Brain microvascular endothelial cell (primary cell): ENCODE measurements at regions not wholly inside any gene's neighbourhood (a gene's known extent, or its start where the extent isn't known, plus 50 kb on each side); places are given as distances from the start of the nearest gene placed in this dataset.

ENCODE experiments used
- DNase-seq: peaks from one replicate; pipeline ENCODE4 v3.0.0-alpha.2; 2020
- H3K27ac ChIP-seq: fragments of 250-450 bp; sonication (Bioruptor Pico); 2 replicates; pipeline ENCODE4 v1.5.1; 2020; ENCODE audit warnings: mild to moderate bottlenecking, moderate library complexity
- H3K27me3 ChIP-seq: fragments of 250-450 bp; sonication (Bioruptor Pico); replicated peaks from 2 replicates; pipeline ENCODE4 v1.5.1; 2020; ENCODE audit warnings: mild to moderate bottlenecking
- H3K36me3 ChIP-seq: fragments of 250-450 bp; sonication (Bioruptor Pico); replicated peaks from 2 replicates; pipeline ENCODE4 v1.5.1; 2020; ENCODE audit warnings: mild to moderate bottlenecking
- H3K4me3 ChIP-seq: 2 replicates; pipeline ENCODE4 v1.5.1; 2011; ENCODE audit warnings: low read depth, mild to moderate bottlenecking, control low read depth, low read length, moderate library complexity
- CTCF ChIP-seq: IDR thresholded peaks from 2 replicates; pipeline ENCODE4 v1.5.1; 2011; ENCODE audit warnings: low read depth, mild to moderate bottlenecking, moderate library complexity, low read length, control low read depth, inconsistent platforms; ENCODE audit errors: missing control alignments
- in situ Hi-C: cut with HindIII; loops from 2 replicates; pipeline ENCODE4 v1.10.0; 2017; ENCODE audit warnings: low sequenced_read_pairs, low pct_ligation_motif_present

- Histone ChIP-seq H3K27me3 (no peaks in the 10 kb centered on the region), H3K4me3 (no peak overlapping the region), H3K36me3 (no peaks in the 10 kb centered on the region), H3K27ac (no peak overlapping the region)
- no peak for TF ChIP-seq CTCF
- DNase-seq: no peak
- in situ Hi-C loops: no loop called here
Measured at GRCh38 chr4:166363198-166363597, 490.2 kb downstream of the TLL1 start.

- no peak for TF ChIP-seq CTCF
- no peak overlapping the region for H3K4me3 ChIP-seq
Measured at GRCh38 chr4:166366012-166366411, 493.0 kb downstream of the TLL1 start.

GRCh38 chr4:166377578-166377977, 504.5 kb downstream of the TLL1 start:
- no peak overlapping the region for H3K4me3 ChIP-seq
- no peak overlapping the region for H3K27ac ChIP-seq
- no peaks in the 10 kb centered on the region for H3K27me3 ChIP-seq
- H3K36me3 ChIP-seq: no peaks in the 10 kb centered on the region
- in situ Hi-C loops: no loop called here
- TF ChIP-seq CTCF: no peak
- DNase-seq: no peak

More at GRCh38 chr4:166366012-166366411, 493.0 kb downstream of the TLL1 start:
- no peak for DNase-seq
- no peaks in the 10 kb centered on the region for H3K27me3 ChIP-seq
- no peak overlapping the region for H3K27ac ChIP-seq
- H3K36me3 ChIP-seq: no peaks in the 10 kb centered on the region
- in situ Hi-C loops: no loop called here

GRCh38 chr4:166386491-166387360, 513.7 kb downstream of the TLL1 start:
- in situ Hi-C loops: no loop called here

GRCh38 chr4:166391501-166391900, 518.5 kb downstream of the TLL1 start:
- in situ Hi-C loops: no loop called here
- no peak for TF ChIP-seq CTCF
- Histone ChIP-seq H3K36me3 (no peaks in the 10 kb centered on the region), H3K4me3 (no peak overlapping the region), H3K27ac (no peak overlapping the region), H3K27me3 (no peaks in the 10 kb centered on the region)
- no peak for DNase-seq

More at GRCh38 chr4:166386491-166387360, 513.7 kb downstream of the TLL1 start:
- no peak overlapping the region for H3K27ac ChIP-seq
- H3K36me3 ChIP-seq: no peaks in the 10 kb centered on the region
- no peak for TF ChIP-seq CTCF
- H3K27me3 ChIP-seq: no peaks in the 10 kb centered on the region
- H3K4me3 ChIP-seq: no peak overlapping the region
- no peak for DNase-seq
